Prostate gland (tissue), 2 donors: ENCODE measurements at regions not wholly inside any gene's neighbourhood (a gene's known extent, or its start where the extent isn't known, plus 50 kb on each side); places are given as distances from the start of the nearest gene placed in this dataset.

Experiments
- CTCF ChIP-seq, 4 experiments: fragments of 200-600 bp in 2 of 4; fragments of 450-650 bp in 2 of 4; sonication (generic) in 2 of 4; IDR thresholded peaks; 1 replicate in 3 of 4; 2 replicates in 1 of 4; pipeline ENCODE4 v1.5.1; 2016 to 2019; ENCODE audit warnings: antibody characterized with exemption in 4 of 4, mild to moderate bottlenecking in 2 of 4, moderate library complexity in 2 of 4
- POLR2A ChIP-seq: fragments of 450-650 bp; IDR thresholded peaks from one replicate; pipeline ENCODE4 v1.6.1; 2016; ENCODE audit warnings: antibody characterized with exemption, mild to moderate bottlenecking
- POLR2AphosphoS5 ChIP-seq: sonication (generic); formaldehyde crosslinking; IDR thresholded peaks from one replicate; pipeline ENCODE4 v1.6.1; 2017; ENCODE audit warnings: antibody characterized with exemption

- TF ChIP-seq CTCF (IDR thresholded peaks at IDR 0.05), result no peak
- no peak for TF ChIP-seq POLR2A
- no peak for TF ChIP-seq POLR2AphosphoS5
These were observed 67.1 kb upstream of the SSBP2 start for GRCh38 chr5:81817980-81818379.
